GM13977 (cell line): ENCODE measurements at regions not wholly inside any gene's neighbourhood (a gene's known extent, or its start where the extent isn't known, plus 50 kb on each side); places are given as distances from the start of the nearest gene placed in this dataset.

Source experiments
- DNase-seq: peaks from one replicate; pipeline ENCODE4 v3.0.0; 2012; ENCODE audit warnings: low spot score
- in situ Hi-C: fragments of 300-500 bp; cut with MboI; formaldehyde crosslinking; loops from one replicate; pipeline ENCODE4 v1.12.0; 2022; ENCODE audit warnings: low sequenced_read_pairs, low pct_unique_long_range_greater_than_20kb, mixed read lengths, inconsistent platforms; ENCODE audit not compliant: unreplicated experiment
- TF ChIP-seq, protein P1 (sequence below): IDR thresholded peaks from 2 replicates; pipeline ENCODE4 v1.5.1; 2012; ENCODE audit warnings: mild to moderate bottlenecking, control low read depth; ENCODE audit not compliant: insufficient read depth; ENCODE audit errors: extremely low read depth, missing control alignments

DNA sequence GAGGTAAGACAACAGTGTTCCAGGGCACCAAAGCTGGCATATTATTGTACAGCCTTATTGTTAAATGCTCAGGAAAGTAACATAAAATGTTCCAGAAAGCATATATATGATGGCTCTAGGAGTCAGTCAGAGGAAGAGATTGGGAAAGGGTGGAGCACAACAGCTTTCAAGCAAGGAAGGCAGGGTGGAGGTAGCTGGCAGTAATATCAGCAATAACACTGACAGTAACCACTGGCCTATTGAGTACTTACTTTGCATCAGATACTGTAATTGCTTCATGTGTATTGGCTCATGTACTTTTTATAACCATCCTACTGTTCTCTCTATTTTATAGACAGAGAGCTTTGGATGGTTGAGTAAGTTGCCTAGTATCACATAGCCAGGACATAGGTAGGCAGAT, 830.2 kb downstream of the DHX35 start:
- DNase-seq = no peak
- in situ Hi-C loops = no loop called here
- TF ChIP-seq, protein P1, sequence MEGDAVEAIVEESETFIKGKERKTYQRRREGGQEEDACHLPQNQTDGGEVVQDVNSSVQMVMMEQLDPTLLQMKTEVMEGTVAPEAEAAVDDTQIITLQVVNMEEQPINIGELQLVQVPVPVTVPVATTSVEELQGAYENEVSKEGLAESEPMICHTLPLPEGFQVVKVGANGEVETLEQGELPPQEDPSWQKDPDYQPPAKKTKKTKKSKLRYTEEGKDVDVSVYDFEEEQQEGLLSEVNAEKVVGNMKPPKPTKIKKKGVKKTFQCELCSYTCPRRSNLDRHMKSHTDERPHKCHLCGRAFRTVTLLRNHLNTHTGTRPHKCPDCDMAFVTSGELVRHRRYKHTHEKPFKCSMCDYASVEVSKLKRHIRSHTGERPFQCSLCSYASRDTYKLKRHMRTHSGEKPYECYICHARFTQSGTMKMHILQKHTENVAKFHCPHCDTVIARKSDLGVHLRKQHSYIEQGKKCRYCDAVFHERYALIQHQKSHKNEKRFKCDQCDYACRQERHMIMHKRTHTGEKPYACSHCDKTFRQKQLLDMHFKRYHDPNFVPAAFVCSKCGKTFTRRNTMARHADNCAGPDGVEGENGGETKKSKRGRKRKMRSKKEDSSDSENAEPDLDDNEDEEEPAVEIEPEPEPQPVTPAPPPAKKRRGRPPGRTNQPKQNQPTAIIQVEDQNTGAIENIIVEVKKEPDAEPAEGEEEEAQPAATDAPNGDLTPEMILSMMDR = no peak

DNA sequence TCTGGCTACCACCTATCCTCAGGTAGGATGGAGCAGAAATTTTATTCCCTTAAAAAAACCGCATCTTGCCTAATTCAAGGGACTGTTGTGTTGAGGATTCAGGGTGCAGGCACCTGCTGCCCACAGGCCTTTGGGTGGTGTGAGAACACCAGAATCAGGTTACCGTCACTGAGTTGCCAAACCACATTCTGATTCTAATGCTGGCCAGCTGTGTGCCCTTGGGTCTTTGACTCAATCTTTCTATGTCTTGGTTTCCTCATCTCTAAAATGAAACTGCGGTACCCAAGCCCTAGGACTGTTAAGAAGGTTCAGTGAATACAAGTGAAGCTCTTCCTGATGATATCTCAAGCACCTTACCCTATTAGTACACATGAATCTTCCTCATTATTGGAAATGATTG, 827.3 kb downstream of the DHX35 start:
- DNase-seq = no peak
- in situ Hi-C loops = no loop called here
- TF ChIP-seq, protein P1 = no peak

DNA sequence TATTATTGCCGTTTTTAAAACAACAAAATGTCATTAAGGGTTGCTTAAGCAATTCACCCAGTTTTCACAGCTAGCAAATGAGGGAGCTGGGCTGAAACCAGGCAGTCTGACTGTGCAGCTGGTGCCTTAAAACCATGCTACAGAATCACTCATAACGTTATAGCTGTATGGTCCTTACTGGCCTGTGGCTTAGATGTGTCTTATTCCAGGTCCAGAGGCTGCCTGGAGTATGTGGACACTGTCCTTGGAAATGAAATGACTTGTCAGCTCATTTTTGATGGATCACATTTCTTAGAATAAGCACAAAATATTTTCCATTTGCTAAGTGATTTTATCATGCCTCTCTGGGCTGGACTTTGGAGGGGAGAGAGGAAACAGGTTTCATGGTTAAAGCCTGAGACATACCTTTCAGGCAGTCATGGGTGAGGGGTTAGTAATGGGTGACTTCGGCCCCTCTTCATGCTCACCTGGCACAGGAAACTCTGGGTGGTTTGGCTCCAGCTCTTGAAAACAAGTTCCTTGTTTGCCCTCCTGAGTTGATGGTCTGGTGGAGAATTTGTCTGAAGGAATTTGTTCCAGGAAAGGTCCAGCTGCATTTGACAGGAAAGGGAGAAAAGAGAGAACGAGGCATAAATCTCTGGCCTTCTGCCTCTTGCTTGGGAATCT, 823.2 kb downstream of the DHX35 start:
- TF ChIP-seq, protein P1 = no peak
- DNase-seq = no peak
- in situ Hi-C loops = no loop called here

DNA sequence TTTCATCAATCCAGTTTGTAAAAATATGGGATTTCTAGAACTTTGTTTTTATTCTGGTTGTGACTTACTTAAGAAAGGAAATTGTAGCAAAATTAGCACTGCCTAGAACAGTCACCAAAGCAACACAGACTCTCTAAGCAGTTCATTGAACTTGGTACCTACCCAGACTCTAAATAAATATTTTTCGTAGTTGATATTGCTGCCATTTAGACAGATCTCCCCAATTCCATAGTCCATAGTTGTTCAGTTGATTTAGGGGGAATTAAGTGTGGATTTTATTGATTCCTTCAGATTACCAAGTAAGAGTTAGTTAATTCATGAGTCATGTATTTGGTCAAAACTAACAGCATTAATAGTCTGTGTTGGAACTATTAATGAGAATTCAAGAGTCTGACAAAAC, 822.5 kb downstream of the DHX35 start:
- no peak for DNase-seq
- in situ Hi-C loops = no loop called here
- TF ChIP-seq, protein P1 = no peak

DNA sequence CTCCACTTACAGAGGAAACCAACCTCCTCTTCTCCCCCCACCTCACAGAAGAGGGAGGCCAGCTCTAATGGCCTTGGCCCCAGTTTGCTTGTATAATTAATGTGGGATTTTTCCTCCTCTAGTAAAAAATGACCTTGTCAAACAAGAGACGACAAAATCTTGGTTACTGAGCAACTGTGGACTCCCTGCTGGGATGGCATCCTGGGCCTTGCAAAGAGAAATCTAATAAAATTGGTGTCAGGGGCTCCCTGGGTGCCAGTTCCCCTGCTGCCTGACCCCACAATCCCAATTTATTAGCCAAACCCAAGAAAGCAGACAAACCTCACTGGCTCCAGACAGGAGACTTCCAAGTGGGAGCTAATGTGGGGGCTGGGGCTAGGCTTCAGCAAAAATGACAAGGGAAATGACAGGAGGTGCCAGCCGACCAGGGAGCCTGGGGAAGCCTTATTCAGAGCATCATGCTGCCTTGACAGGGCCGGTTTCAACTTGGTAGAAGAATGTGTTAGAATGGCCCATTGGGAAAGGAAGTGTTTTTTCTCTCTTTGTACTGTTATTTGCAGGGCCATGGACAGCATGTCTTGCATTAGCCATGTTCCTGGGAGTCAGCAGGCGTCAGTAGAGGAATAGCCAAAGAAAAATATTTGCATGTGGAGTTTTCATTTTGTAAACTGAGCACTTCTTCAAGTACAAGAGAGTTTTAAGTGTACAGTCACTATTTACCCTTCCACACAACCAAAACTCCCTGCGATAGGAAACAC, 816.9 kb downstream of the DHX35 start:
- in situ Hi-C loops = no loop called here
- DNase-seq = no peak
- TF ChIP-seq, protein P1 = peak; percentile 18

DNA sequence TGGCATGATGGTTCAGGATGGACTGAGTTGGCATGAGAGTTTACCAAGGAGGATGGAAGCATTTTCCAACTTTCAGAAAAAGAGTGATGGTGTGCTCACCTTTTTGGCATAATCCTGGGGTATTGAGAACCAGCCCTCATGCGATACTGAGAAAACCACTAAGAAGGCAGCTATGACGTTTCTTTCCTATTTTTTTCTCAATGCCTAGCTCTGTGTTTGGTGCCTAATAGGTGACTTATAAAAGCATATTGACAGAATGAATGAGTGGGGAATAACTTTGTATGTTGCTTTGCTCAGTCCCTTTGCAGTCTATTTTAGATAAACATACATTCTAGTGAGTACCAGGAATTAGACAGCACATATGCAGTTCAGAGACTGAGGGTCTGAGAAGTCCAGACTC, 816.3 kb downstream of the DHX35 start:
- in situ Hi-C loops = no loop called here
- TF ChIP-seq, protein P1 = no peak
- DNase-seq = no peak
